ENCODE measurements at regions not wholly inside any gene's neighbourhood (a gene's known extent, or its start where the extent isn't known, plus 50 kb on each side); places are given as distances from the start of the nearest gene placed in this dataset.

GRCh38 chr6:56864171-56864616 is 90.7 kb upstream of the BEND6 start:
- TF ChIP-seq POLR2AphosphoS5 (IDR thresholded peaks at IDR 0.05) (no peak), EP300 (IDR thresholded peaks at IDR 0.05) (no peak), POLR2A (IDR thresholded peaks at IDR 0.05) (no peak), CTCF (IDR thresholded peaks at IDR 0.05) (no peak)
